Occipital lobe (tissue), 1 donor: ENCODE measurements at regions not wholly inside any gene's neighbourhood (a gene's known extent, or its start where the extent isn't known, plus 50 kb on each side); places are given as distances from the start of the nearest gene placed in this dataset.

Source experiments
- DNase-seq: peaks from one replicate; lab custom pipeline; 2025; lab: John Stamatoyannopoulos, UW

DNA sequence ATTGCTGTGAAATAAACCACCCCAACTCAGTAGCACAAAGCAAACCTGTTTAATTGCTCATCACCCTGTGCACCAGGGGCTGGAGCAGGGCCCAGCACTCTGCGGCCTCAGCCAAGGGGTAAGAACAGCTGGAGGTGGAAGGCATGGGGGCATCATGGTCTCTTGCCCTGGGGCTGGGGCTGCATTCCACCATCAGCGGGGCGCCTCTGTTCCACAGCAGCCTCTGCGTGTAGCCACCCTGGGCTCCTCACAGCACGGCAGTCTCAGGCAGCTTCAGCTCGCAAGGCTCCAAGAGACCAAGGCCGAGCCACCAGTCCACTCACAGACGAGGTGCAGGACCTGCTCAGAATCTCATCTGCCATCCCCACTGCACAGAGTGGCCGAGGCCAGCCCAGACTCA is 630.7 kb downstream of the TBC1D22A start:
- DNase-seq = no peak

GRCh38 chr22:47392729-47393128 is 630.3 kb downstream of the TBC1D22A start:
- DNase-seq = no peak

- no peak for DNase-seq
Observed at GRCh38 chr22:47392054-47392347, 629.6 kb downstream of the TBC1D22A start.

DNA sequence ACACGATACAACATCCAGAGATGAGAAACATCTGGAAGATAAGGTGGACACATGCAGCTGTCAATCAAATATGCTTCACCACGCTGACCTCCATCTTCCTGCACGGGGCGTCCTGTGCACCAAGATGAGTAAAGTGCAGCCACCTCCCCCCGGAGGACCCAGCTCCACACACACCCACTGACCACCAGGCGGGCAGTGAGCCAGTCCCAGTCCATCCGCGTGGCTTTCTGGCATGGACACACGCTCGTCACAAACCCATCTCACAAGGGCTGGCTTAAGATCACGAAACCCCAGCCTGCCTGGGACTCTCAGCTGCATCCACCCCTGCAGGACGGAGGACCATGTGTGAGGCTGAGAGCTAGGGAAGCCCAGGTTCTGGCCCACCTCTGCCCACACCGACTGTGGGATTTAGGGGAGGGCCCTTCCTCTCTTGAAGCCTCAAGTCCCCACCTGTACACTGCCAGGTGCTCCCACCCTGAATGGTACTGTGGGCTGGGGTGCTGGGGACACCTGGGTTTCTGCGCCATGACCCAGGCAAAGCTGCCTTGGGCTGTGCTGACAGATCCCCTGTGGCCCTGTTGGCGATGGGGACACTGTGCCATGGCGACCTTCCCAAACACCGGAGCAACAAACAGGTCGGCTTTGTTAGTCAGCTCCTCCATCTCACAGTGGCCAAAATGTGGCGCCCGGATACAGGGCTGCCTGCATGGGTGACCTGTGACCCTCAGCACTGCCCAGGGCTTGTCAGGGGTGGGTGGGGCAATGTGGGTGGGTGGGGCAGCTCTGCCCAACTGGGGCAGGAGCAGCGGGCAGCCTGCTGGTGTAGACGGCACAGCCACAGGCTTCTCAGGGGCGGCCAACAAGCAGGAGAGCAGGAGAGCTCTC is 629.0 kb downstream of the TBC1D22A start:
- DNase-seq = no peak

GRCh38 chr22:47390026-47390970 is 627.8 kb downstream of the TBC1D22A start:
- DNase-seq = no peak

DNA sequence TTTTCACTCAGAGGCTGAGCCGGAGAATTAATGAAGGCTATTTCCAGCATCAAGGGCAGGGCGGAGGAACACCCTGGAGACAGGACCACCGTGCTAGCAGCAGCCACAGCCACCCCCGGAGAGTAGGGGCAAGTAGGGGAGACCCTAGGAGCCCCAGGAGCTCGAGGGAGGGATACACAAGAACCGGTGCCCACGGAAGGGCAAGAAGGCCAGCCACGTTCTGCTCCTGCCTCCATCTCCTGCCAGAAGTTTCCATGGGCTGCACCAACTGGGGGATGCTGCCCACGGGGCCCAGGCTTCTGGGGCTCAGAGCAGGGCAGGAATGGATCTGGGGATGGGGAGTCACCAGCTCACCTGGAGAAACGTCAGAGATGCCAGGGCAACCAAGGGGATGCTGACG is 626.8 kb downstream of the TBC1D22A start:
- DNase-seq = no peak

- no peak for DNase-seq
Observed at GRCh38 chr22:47388778-47389177, 626.3 kb downstream of the TBC1D22A start.

DNA sequence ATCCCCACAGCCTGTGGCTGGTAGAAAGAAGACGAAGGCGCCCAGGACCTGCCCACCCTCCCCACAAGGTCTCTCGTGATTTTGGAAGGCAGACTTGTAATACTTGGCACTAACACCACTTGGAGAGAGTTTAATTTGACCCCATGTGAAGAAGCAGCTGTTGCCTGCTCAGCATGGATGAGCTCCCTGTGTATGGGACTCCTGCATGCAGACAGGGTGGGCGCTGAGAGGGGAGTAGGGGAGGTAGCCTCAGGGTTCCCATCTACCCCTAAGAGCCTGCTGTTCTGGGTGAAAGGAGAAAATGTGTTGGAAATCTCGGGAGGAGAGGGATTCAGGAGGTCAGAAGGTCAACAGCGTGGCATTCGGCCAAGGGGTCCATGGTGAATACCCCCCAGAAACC is 625.9 kb downstream of the TBC1D22A start:
- no peak for DNase-seq

DNA sequence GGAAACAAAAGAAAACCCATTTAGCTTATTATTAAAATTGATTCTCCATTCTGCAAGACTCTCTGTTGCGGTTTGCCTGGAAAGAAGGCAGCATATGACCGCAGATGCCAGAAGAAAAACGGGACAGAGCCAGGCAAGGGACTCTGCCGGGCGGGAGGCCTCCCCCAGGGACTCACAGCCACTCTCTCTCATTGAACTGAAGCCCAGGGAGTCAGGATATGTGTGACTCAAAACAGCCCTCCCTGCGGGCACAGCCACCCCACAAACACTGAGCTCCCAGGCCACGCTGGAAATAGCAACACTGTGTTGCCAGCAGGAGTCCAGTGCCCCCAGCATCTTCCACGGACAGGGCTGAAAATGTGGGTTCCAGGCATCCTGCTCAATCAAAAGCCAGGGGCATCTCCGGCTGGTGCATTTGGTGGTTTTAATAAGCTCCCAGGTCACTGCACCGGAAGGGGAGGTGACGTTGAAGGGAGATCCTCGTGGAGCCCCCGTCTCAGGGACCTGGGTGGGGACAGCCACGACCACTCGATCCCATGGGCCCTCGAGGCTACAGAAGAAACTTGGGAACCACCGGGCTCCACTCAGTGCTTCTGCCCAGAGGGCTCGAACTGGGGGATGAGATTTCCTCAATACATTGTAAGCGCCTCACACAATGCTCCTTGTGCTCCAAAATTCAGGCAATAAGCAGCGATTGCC is 624.5 kb downstream of the TBC1D22A start:
- DNase-seq = no peak

- no peak for DNase-seq
Observed at GRCh38 chr22:47384977-47385376, 622.5 kb downstream of the TBC1D22A start.

DNA sequence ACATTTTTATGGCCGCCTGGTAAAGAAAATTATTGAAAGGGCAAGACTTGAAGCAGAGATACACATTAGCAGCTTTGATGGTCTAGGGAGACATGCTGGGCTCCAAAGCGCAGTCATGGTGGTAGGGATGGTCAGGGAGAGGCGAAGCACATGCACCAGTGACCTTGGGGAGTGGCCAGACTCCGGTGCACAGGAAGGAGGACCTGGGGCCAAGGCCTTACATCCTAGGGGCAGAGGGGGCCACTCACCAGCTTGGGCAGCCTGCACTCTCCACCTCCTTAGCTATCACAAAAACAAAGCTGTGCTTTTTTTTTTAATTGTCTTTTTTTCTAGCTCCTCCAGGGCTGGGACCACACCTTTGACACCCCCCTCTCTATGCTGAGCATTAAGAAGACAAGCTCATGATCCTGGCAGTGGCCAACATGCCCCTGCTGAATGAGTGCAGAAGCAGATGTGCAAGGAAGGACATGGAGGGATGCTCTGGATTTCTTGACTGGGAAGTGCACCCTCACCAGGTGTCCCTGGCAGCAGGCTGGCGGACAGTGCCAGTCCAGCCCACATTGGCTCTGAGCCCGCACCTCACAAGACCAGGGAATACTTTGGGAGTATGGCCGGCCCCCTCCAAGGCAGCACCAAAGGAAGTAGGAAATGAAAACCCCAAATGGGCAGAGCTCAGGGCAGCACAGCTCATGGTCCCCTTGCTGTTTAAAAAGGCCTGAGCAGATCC is 619.9 kb downstream of the TBC1D22A start:
- DNase-seq = no peak

- no peak for DNase-seq
Observed at GRCh38 chr22:47381240-47381639, 618.8 kb downstream of the TBC1D22A start.

GRCh38 chr22:47380692-47381091 is 618.2 kb downstream of the TBC1D22A start:
- no peak for DNase-seq

GRCh38 chr22:47379037-47379436 is 616.6 kb downstream of the TBC1D22A start:
- DNase-seq = no peak

DNA sequence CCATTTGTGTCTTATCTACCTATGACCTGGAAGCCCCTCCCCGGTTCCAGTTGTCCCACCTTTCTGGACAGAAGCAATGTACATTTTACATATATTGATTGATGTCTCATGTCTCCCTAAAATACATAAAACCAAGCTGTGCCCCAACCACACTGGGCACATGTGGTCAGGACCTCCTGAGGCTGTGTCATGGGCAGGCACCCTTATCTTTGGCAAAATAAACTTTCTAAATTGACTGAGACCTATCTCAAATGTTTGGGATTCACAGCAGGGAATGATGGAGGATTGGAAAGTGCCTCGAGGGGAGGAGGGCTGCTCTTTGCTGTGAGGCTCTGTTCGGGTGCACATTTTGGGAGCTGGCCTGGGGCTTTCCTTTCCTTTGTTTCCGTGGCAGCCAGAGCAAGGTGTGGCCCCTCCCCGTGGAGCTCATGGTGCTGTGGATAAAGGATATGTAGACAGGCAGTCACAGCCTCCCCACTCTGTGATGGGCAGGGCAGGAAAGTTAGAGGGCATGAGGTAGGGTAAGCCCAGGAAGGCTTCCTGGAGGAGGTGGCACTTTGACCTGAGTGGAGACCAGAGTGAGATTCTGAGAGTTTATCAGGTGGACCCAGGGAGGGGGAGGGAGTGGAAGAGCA is 615.6 kb downstream of the TBC1D22A start:
- no peak for DNase-seq

GRCh38 chr22:47376901-47377505 is 614.6 kb downstream of the TBC1D22A start:
- DNase-seq = no peak

GRCh38 chr22:47376322-47376700 is 613.9 kb downstream of the TBC1D22A start:
- no peak for DNase-seq

GRCh38 chr22:47375621-47376321 is 613.3 kb downstream of the TBC1D22A start:
- DNase-seq = no peak

- no peak for DNase-seq
Observed at GRCh38 chr22:47374901-47375575, 612.6 kb downstream of the TBC1D22A start.
